Mesothelial cell of epicardium (in vitro differentiated cells): ENCODE measurements at regions not wholly inside any gene's neighbourhood (a gene's known extent, or its start where the extent isn't known, plus 50 kb on each side); places are given as distances from the start of the nearest gene placed in this dataset.

Experiments
- DNase-seq, 2 experiments: peaks; one replicate each; pipeline ENCODE4 v3.0.0; 2021; ENCODE audit warnings: low spot score in 2 of 2; ENCODE audit not compliant: unreplicated experiment in 2 of 2
- H3K27ac Mint-ChIP-seq: 2 replicates; pipeline ENCODE4 v1.8.0; 2021; ENCODE audit warnings: mixed read lengths
- H3K27me3 Mint-ChIP-seq: 2 replicates; pipeline ENCODE4 v1.8.0; 2021; ENCODE audit warnings: low read depth, mixed read lengths
- H3K36me3 Mint-ChIP-seq: 2 replicates; pipeline ENCODE4 v1.8.0; 2021; ENCODE audit warnings: mixed read lengths
- H3K4me1 Mint-ChIP-seq: 2 replicates; pipeline ENCODE4 v1.8.0; 2021; ENCODE audit warnings: mixed read lengths
- H3K4me3 Mint-ChIP-seq: 2 replicates; pipeline ENCODE4 v1.8.0; 2021; ENCODE audit warnings: mild to moderate bottlenecking, moderate library complexity, mixed read lengths
- H3K9me3 Mint-ChIP-seq: 2 replicates; pipeline ENCODE4 v1.8.0; 2021; ENCODE audit warnings: mixed read lengths
- TF ChIP-seq, protein P1 (sequence below): fragments of 200-600 bp; sonication (generic); IDR thresholded peaks from one replicate; pipeline ENCODE4 v1.5.0; 2021; ENCODE audit warnings: antibody characterized with exemption; ENCODE audit not compliant: unreplicated experiment

DNA sequence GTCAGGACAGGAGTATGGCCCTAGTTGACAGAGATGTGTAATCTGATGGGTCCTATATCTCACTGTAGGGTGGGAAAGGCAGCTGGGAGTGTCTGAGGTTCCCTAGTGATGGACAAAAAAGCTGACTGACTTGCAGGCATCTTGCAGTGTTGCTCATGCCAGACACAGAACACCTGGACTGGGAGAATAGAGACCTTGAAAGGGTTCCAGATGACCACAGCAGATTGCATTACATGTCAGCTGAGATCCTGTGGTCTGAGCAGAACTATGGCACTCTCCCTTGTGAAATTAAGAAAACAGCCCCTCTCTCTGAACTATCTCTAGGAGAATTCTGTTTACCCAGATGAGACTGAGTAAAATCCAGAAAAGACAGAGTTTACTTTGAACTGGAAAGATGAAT is 212.6 kb upstream of the MAN1A1 start:
- no peaks in the 10 kb centered on the region for H3K9me3 Mint-ChIP-seq
- no peak overlapping the region for H3K4me3 Mint-ChIP-seq
- H3K27me3 Mint-ChIP-seq = no peaks in the 10 kb centered on the region
- TF ChIP-seq, protein P1, sequence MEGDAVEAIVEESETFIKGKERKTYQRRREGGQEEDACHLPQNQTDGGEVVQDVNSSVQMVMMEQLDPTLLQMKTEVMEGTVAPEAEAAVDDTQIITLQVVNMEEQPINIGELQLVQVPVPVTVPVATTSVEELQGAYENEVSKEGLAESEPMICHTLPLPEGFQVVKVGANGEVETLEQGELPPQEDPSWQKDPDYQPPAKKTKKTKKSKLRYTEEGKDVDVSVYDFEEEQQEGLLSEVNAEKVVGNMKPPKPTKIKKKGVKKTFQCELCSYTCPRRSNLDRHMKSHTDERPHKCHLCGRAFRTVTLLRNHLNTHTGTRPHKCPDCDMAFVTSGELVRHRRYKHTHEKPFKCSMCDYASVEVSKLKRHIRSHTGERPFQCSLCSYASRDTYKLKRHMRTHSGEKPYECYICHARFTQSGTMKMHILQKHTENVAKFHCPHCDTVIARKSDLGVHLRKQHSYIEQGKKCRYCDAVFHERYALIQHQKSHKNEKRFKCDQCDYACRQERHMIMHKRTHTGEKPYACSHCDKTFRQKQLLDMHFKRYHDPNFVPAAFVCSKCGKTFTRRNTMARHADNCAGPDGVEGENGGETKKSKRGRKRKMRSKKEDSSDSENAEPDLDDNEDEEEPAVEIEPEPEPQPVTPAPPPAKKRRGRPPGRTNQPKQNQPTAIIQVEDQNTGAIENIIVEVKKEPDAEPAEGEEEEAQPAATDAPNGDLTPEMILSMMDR = no peak
- H3K36me3 Mint-ChIP-seq = no peaks in the 10 kb centered on the region
- H3K27ac Mint-ChIP-seq = peak overlapping the region; percentile 47
- no peaks in the 10 kb centered on the region for H3K4me1 Mint-ChIP-seq
- no peak for DNase-seq

DNA sequence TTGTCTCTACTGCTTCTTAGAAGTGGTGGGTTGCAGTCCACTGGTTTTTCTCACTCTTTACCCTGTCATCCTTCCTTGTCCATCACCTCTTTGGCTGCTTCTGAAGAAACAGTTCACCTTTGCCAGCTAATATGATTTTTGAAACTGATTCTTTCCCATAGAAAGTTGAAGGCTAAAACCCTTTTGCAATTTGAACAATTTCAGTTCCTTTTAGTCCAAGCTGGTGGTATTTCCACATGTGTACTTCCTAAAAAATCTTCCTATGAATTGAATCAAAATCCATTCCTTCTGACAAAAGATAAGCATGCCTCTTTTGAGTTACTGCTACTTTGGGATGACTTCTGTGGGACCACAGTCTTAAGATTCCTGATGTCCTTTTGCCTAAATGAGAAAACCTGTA is 210.0 kb upstream of the MAN1A1 start:
- no peak for DNase-seq
- H3K27me3 Mint-ChIP-seq = no peaks in the 10 kb centered on the region
- TF ChIP-seq, protein P1 = no peak
- H3K27ac Mint-ChIP-seq = no peak overlapping the region
- H3K36me3 Mint-ChIP-seq = peaks cover 3% of the 10 kb centered on the region
- no peaks in the 10 kb centered on the region for H3K4me1 Mint-ChIP-seq
- H3K9me3 Mint-ChIP-seq = peaks cover 7% of the 10 kb centered on the region
- no peak overlapping the region for H3K4me3 Mint-ChIP-seq

DNA sequence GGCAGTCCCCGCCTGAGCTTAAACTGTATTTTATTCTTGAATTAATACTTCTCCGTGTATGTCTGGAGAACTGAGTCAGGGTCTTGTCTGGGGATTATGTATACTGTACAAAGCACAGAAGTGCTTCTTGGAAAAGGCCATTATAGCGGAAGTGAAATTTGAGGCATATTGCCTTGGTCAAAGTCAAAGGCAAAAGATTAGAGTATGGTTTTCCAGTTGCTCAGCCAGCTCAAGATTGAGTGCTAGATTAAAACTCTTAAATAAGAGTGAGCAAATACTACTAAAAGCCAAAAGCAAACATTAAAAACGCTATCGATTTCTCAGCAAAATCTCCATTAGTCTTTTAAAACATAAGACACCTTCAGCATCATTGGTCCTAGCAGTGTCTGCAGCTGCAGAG is 207.7 kb upstream of the MAN1A1 start:
- TF ChIP-seq, protein P1 = no peak
- no peaks in the 10 kb centered on the region for H3K4me1 Mint-ChIP-seq
- no peak overlapping the region for H3K27ac Mint-ChIP-seq
- H3K27me3 Mint-ChIP-seq = no peaks in the 10 kb centered on the region
- no peak overlapping the region for H3K4me3 Mint-ChIP-seq
- peaks cover 10% of the 10 kb centered on the region for H3K36me3 Mint-ChIP-seq
- no peak for DNase-seq
- H3K9me3 Mint-ChIP-seq = peaks cover 22% of the 10 kb centered on the region

DNA sequence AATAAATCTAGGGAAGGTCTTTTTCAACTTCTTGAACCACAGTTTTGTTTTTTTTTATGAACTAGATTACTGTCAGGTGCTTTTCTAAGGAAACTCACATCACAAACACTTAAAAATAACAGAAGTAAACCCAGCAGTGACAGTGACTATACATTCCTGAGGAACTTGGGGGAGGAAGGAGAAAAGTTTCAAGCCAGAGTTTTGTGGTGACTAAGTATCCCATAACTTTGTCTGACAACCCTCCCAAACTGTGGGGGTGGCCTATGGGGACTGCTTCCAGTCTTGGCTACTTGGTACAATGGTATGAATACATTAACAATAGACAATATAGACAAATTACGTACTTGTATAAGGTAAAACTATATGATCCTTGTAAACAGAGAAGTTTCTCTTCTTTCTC is 202.5 kb upstream of the MAN1A1 start:
- Mint-ChIP-seq H3K4me3 (no peak overlapping the region), H3K4me1 (no peaks in the 10 kb centered on the region), H3K9me3 (peaks cover 23% of the 10 kb centered on the region), H3K36me3 (peaks cover 10% of the 10 kb centered on the region), H3K27me3 (no peaks in the 10 kb centered on the region), H3K27ac (no peak overlapping the region)
- DNase-seq = no peak
- TF ChIP-seq, protein P1 = no peak

DNA sequence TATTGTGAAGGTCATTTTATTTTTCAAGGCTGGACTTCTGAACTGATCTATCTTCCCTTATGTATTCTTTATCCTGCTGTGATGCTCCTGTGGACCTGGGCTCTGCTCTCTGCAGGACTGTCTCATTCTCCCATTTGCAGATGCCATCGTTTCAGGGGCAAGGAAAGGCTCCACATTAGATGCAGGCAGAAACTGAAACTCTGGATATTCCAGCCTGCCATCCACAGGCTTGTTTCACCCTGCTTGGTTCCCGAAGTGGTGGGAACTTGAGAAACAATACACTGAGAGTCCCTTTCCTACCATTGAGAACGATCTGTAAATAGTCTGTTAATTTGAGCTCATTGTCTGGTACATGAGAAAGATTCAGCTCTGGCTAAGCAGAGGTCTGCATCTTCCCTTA is 197.5 kb upstream of the MAN1A1 start:
- Mint-ChIP-seq H3K4me1 (peaks cover under 1% of the 10 kb centered on the region), H3K9me3 (no peaks in the 10 kb centered on the region), H3K27ac (no peak overlapping the region), H3K27me3 (no peaks in the 10 kb centered on the region), H3K4me3 (no peak overlapping the region), H3K36me3 (no peaks in the 10 kb centered on the region)
- no peak for DNase-seq
- TF ChIP-seq, protein P1 = no peak

DNA sequence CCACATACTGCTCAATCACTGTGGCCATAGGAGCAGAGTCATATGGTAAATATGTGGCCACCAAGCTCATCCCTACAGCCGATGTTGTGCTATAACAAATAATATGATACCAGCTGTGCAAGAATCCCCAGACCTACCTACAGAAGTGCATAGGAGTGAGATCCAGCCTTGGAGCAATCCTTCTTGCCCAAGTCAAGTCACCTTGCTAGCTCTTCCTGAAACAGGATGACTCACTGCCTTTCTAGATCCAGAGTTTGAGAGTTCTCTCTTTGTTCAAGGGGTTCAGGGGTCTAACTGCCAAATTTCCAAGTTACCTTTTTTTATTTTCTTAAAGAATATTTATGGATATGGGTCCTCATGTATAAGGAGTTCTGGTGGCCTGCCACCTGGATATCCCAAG is 195.7 kb upstream of the MAN1A1 start:
- TF ChIP-seq, protein P1 = no peak
- Mint-ChIP-seq H3K36me3 (no peaks in the 10 kb centered on the region), H3K4me1 (peaks cover 14% of the 10 kb centered on the region), H3K9me3 (no peaks in the 10 kb centered on the region), H3K4me3 (no peak overlapping the region), H3K27ac (no peak overlapping the region), H3K27me3 (no peaks in the 10 kb centered on the region)
- no peak for DNase-seq
